ENCODE measurements at regions not wholly inside any gene's neighbourhood (a gene's known extent, or its start where the extent isn't known, plus 50 kb on each side); places are given as distances from the start of the nearest gene placed in this dataset.

DNA sequence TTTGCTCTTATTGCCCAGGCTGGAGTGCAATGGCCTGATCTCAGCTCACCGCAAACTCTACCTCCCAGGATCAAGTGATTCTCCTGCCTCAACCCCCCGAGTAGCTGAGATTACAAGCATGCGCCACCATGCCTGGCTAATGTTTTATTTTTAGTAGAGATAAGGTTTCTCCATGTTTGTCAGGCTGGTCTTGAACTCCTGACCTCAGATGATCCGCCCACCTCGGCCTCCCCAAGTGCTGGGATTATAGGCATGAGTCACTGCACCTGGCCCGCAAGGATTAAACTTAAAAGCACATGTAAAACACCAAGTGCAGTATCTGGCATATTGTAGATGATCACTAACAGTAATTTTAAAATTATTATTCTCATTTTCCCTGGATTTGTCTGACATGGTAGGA is 72.9 kb downstream of the C1QL2 start:
- DNase-seq, result peak in 1 of 5 donors; percentile 3
- intact Hi-C loops (cut with DNase I), result no loop called here
- H3K27ac ChIP-seq (ENCODE audit: low read depth in 2 of 2, low read length in 2 of 2), result no peak overlapping the region
- H3K9me3 ChIP-seq (ENCODE audit: control insufficient read depth in 2 of 3, insufficient read depth in 1 of 3, low read length in 3 of 3), result peaks cover 0 to 4% (median 0%) of the 10 kb centered on the region in 3 donors
- H3K9ac ChIP-seq (ENCODE audit: low read length in 3 of 3), result no peak overlapping the region
- no peak for FAIRE-seq
- H3K4me1 ChIP-seq (ENCODE audit: control insufficient read depth in 2 of 3, insufficient read depth in 2 of 3, low read depth in 1 of 3, low read length in 3 of 3), result no peaks in the 10 kb centered on the region
- TF ChIP-seq, protein P1, sequence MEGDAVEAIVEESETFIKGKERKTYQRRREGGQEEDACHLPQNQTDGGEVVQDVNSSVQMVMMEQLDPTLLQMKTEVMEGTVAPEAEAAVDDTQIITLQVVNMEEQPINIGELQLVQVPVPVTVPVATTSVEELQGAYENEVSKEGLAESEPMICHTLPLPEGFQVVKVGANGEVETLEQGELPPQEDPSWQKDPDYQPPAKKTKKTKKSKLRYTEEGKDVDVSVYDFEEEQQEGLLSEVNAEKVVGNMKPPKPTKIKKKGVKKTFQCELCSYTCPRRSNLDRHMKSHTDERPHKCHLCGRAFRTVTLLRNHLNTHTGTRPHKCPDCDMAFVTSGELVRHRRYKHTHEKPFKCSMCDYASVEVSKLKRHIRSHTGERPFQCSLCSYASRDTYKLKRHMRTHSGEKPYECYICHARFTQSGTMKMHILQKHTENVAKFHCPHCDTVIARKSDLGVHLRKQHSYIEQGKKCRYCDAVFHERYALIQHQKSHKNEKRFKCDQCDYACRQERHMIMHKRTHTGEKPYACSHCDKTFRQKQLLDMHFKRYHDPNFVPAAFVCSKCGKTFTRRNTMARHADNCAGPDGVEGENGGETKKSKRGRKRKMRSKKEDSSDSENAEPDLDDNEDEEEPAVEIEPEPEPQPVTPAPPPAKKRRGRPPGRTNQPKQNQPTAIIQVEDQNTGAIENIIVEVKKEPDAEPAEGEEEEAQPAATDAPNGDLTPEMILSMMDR (IDR thresholded peaks at IDR 0.05; ENCODE audit: borderline replicate concordance, extremely low read depth, insufficient read depth), result no peak
- no peak overlapping the region for H3K4me3 ChIP-seq (ENCODE audit: low read length in 3 of 3)
- no peaks in the 10 kb centered on the region for H3K36me3 ChIP-seq (ENCODE audit: control insufficient read depth in 2 of 3, insufficient read depth in 3 of 3, low read length in 3 of 3)
- no peaks in the 10 kb centered on the region for H3K27me3 ChIP-seq (ENCODE audit: control insufficient read depth, insufficient read depth, low read length)

- Histone ChIP-seq H3K4me3 (ENCODE audit: low read length in 3 of 3) (no peak overlapping the region), H3K36me3 (ENCODE audit: control insufficient read depth in 2 of 3, insufficient read depth in 3 of 3, low read length in 3 of 3) (no peaks in the 10 kb centered on the region), H3K27me3 (ENCODE audit: control insufficient read depth, insufficient read depth, low read length) (no peaks in the 10 kb centered on the region), H3K9me3 (ENCODE audit: control insufficient read depth in 2 of 3, insufficient read depth in 1 of 3, low read length in 3 of 3) (peaks cover 0 to 4% (median 0%) of the 10 kb centered on the region in 3 donors), H3K9ac (ENCODE audit: low read length in 3 of 3) (no peak overlapping the region), H3K27ac (ENCODE audit: low read depth in 2 of 2, low read length in 2 of 2) (no peak overlapping the region), H3K4me1 (ENCODE audit: control insufficient read depth in 2 of 3, insufficient read depth in 2 of 3, low read depth in 1 of 3, low read length in 3 of 3) (no peaks in the 10 kb centered on the region)
- no peak for DNase-seq
- FAIRE-seq, result no peak
- TF ChIP-seq, protein P1 (IDR thresholded peaks at IDR 0.05; ENCODE audit: borderline replicate concordance, extremely low read depth, insufficient read depth), result no peak
- intact Hi-C loops (cut with DNase I), result no loop called here
These were observed 75.1 kb downstream of the C1QL2 start for GRCh38 chr2:119083416-119083815.

DNA sequence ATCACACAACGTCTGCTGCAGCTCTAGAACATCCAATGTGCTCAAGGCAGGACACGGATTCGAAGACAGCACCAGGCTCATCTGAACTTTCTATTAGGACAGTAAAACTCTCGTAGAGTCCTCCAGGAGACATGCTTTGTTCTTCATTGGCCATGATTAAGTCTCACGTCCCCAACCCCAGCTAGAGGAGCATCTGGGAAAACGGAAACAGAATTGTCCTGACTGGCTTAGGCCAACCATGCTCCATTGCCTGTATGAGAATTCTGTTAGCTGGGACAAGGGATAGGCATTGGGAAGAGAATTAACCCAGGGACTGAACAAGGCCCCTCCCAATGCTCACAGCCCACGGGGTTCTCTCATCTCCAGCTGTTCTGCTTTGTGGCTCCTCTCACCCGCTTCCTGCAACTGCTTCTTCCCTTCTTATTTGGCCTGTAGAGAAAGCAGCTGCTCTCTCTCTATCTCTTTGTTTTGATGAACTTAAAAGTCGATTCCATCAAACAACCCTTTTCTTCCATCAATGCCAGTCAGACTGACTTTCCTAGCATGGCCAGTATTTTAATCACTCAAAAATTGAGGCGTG is 75.6 kb downstream of the C1QL2 start:
- TF ChIP-seq, protein P1 (IDR thresholded peaks at IDR 0.05; ENCODE audit: borderline replicate concordance, extremely low read depth, insufficient read depth), result no peak
- intact Hi-C loops (cut with DNase I), result no loop called here
- DNase-seq, result no peak
- peaks cover 0 to 4% (median 0%) of the 10 kb centered on the region in 3 donors for H3K9me3 ChIP-seq (ENCODE audit: control insufficient read depth in 2 of 3, insufficient read depth in 1 of 3, low read length in 3 of 3)
- no peak overlapping the region for H3K4me3 ChIP-seq (ENCODE audit: low read length in 3 of 3)
- no peaks in the 10 kb centered on the region for H3K36me3 ChIP-seq (ENCODE audit: control insufficient read depth in 2 of 3, insufficient read depth in 3 of 3, low read length in 3 of 3)
- no peak for FAIRE-seq
- no peak overlapping the region for H3K9ac ChIP-seq (ENCODE audit: low read length in 3 of 3)
- no peaks in the 10 kb centered on the region for H3K4me1 ChIP-seq (ENCODE audit: control insufficient read depth in 2 of 3, insufficient read depth in 2 of 3, low read depth in 1 of 3, low read length in 3 of 3)
- H3K27ac ChIP-seq (ENCODE audit: low read depth in 2 of 2, low read length in 2 of 2), result no peak overlapping the region
- no peaks in the 10 kb centered on the region for H3K27me3 ChIP-seq (ENCODE audit: control insufficient read depth, insufficient read depth, low read length)

GRCh38 chr2:119078796-119079195 is 79.8 kb downstream of the C1QL2 start:
- H3K27me3 ChIP-seq (ENCODE audit: control insufficient read depth, insufficient read depth, low read length), result no peaks in the 10 kb centered on the region
- H3K4me3 ChIP-seq (ENCODE audit: low read length in 3 of 3), result no peak overlapping the region
- peaks cover 0 to 4% (median 0%) of the 10 kb centered on the region in 3 donors for H3K9me3 ChIP-seq (ENCODE audit: control insufficient read depth in 2 of 3, insufficient read depth in 1 of 3, low read length in 3 of 3)
- FAIRE-seq (no peak), DNase-seq (no peak)
- H3K4me1 ChIP-seq (ENCODE audit: control insufficient read depth in 2 of 3, insufficient read depth in 2 of 3, low read depth in 1 of 3, low read length in 3 of 3), result no peaks in the 10 kb centered on the region
- intact Hi-C loops (cut with DNase I), result no loop called here
- TF ChIP-seq, protein P1 (IDR thresholded peaks at IDR 0.05; ENCODE audit: borderline replicate concordance, extremely low read depth, insufficient read depth), result no peak
- H3K36me3 ChIP-seq (ENCODE audit: control insufficient read depth in 2 of 3, insufficient read depth in 3 of 3, low read length in 3 of 3), result no peaks in the 10 kb centered on the region
- no peak overlapping the region for H3K27ac ChIP-seq (ENCODE audit: low read depth in 2 of 2, low read length in 2 of 2)
- no peak overlapping the region for H3K9ac ChIP-seq (ENCODE audit: low read length in 3 of 3)

Measured in kidney (tissue), 13 donors.